HG02588 (cell line): ENCODE measurements at regions not wholly inside any gene's neighbourhood (a gene's known extent, or its start where the extent isn't known, plus 50 kb on each side); places are given as distances from the start of the nearest gene placed in this dataset.

ENCODE experiments used
- ATAC-seq: cut with Tn5 transposase; IDR thresholded peaks from one replicate; pipeline ENCODE4 v1.9.1; 2021; ENCODE audit warnings: mild to moderate bottlenecking, moderate library complexity; ENCODE audit not compliant: unreplicated experiment

DNA sequence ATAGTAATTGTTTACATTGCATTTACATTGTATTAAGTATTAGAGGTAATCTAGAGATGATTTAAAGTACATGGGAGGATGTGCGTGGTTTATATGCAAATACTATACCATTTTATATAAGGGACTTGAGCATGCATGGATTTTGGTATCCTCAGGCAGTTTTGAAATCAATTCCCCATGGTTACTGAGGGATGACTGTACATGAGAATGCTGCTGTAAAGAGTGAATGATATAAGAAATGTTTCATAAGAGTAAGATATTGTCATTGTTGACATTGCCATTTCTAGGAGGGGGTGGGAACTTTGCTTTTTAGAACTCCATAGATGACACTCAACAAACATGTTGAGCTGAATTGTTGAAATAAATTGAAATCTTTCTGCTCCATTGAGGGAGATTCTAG is 185.0 kb downstream of the SEMA6A start:
- ATAC-seq: no peak

DNA sequence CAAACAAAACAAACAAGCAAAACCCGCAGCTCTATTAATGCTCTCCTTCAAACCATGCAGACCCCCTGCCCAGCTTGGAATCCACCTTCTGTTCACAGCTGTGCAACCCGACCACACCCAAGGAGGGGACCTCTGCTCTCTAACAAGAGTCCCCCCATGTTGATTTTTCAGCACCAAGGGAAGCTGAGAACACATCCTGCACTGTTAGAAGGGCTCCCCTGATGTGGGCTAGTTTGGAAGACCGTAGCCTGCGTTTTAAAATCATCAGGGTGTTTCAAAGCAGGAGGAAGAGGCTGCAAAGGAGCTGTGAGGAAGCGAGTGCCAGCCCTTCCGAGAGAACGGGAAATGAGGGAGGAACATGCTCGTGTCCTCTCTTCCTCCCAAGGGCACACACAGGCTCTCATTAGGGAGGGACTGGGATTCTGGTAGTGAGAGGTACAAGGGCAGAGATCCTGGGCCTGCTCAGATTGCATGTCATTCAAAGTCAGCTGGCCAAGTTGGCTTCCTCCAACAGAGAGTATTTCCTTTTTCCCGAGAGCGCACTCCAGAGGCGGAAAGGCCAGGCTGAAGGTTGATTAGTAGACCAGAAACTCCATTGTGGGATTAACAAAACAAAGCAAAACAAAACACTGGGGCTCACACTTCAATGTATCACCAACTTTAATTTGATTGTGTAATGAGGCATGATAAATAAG is 185.9 kb downstream of the SEMA6A start:
- ATAC-seq: no peak

DNA sequence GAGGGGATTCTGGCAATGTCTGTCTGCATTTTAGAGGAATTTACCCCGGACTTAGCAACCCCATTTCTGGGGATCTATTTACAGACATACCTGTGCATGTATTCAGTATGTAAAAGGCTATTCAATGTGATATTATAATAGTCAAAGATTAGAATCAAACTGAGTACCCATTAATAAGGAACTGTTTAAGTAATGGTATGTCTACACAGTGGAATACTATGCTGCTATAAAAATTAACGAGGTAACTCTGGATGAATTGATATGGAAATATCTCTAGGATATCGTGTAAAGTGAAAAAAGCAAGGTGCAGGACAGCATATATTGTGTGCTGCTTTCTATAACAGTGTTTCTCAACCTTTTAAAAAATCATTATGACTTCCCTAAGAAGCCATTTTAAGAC is 186.9 kb downstream of the SEMA6A start:
- no peak for ATAC-seq

DNA sequence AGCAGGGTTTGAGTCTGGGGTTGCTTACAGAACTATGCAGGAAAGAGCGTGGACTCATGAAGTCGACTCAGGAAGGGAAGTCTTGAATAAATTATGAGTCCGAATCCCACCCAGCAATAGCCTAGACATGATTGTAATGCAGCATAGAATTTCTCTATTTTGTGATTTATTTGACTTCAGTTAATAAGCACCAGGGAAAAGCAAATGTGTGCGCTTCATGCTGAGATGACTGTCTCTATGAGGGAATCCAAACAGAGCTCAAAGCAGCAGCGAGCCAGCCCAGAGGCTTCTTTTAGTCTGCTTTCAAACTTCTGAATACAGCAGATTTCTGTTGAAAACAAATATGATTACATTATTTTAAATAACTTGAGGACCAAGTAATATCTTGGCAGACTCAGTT is 188.0 kb downstream of the SEMA6A start:
- ATAC-seq: no peak

DNA sequence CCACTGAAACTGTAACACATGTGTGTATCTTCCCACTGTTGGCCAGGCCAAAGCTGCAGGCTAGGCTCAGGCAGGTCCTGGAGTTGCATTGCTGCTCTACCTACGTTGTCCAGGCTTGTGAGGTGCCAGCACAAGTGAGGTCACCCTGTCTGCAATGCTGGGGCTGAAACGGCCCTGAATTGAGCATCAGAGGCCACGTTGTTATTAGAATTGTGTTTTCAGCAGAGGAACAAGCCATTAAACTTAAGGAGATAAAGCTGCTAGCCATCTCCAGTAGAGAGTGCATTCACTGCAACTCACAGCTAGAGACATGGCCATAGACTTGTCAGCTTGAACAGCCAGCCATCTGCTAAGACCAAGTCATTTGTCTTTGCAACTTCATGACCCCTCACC is 191.8 kb downstream of the SEMA6A start:
- ATAC-seq: no peak

DNA sequence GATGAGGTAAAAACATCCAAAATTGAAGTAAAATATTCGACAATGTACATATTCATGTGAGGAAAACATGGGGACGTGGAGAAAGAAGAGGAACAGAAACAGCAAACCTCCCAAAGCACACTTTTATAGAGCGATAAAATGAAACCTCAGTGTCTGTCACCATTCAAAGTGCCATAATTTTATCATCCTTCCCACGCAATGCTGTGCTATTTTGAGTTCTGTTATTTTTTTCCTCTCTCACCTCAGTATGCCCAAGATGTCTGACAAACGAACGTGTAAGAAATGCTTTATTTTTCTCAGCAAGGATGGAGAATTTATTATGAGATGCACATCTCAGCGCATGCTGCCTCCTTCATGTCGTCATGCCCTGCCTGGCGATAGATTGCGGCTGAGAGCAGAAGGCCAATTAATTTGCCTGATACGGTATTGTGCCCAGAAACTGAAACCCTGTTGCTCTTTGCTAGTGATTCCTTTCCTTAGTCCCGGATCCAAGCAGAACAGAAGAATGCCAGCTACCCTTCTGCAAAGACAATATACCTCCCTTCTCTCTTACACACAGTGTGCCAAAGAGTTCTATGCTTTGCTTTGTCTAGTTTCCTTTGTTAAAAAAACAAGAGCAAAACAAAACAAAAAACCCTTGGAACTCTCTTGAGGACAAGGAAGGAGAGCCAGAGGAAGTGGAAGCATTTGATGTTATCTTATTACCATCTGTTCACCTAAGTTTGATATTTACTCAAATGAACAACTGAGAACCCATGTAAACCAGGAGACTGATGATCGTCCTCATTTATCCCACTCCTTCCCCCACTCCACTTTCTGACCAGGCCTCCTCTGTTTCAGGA is 192.4 kb downstream of the SEMA6A start:
- no peak for ATAC-seq

DNA sequence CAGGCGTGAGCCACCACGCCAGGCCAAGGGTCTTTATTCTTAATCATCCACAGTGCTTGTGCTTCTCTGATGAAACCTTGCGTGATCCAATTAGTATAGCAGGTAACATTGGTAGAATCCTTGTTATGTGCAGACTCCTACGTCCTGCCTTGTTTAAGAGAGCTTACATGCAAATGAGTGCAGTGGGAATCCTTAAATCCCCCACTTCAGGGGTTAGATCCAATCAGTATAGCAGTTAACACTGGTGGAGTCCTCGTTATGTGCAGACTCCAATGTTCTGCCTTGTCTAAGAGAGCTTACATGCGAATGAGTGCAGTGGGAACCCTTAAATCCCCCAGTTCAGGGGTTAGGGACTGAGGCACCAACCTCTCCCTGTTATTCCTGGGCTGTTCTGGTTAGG is 193.4 kb downstream of the SEMA6A start:
- ATAC-seq: no peak

DNA sequence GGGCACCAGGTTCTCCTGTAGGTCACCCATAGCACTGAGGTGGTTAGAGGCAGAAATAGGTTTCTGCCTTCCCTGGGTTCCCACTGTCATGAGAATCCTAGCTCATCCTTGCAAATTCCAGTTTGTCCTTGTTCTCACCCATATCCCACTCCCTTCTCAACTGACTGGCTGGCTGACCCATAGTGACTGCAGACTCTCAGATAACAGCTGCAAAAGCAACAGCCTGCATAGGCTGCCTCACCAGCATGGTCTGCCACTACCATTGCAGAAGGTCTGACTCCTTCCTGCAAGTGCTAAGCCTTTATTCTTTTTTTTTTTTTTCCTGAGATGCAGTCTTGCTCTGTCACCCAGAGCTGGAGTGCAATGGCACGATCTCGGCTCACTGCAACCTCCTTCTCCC is 194.0 kb downstream of the SEMA6A start:
- ATAC-seq: no peak

DNA sequence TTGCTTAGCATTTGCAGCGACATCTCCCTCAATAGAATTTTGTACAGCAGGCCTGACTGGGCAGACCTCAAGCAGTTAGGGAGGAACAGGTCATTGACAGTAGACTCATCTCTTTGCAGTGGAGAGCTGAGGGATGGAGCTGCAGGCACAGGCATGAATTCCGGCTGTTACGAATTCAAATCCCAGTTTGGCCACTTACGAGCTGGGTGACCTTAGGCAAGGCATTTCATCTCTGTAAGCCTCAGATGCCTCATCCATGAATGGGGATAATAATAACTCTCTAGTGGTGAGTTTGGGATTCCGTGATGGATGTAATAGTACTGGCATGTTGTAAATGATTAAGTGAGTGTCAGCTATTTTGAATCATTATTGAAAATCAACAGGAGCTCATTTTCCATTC is 195.3 kb downstream of the SEMA6A start:
- ATAC-seq: no peak

DNA sequence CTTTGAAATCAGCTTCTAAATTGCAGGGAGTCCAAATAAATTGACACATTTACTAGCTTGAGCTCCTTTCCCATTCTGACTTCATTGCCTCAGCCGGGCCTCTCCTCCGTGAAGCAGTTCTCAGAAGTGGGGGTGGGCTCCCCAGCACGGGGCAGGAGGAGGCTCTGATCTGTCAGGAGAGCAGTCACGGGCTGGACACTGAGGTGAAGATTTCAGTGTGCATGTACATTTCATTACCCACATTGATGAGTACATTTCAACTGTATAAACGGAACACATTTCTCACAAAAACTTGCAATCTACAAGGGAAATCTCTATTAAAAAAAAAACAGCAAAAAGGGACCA is 195.9 kb downstream of the SEMA6A start:
- ATAC-seq: no peak

DNA sequence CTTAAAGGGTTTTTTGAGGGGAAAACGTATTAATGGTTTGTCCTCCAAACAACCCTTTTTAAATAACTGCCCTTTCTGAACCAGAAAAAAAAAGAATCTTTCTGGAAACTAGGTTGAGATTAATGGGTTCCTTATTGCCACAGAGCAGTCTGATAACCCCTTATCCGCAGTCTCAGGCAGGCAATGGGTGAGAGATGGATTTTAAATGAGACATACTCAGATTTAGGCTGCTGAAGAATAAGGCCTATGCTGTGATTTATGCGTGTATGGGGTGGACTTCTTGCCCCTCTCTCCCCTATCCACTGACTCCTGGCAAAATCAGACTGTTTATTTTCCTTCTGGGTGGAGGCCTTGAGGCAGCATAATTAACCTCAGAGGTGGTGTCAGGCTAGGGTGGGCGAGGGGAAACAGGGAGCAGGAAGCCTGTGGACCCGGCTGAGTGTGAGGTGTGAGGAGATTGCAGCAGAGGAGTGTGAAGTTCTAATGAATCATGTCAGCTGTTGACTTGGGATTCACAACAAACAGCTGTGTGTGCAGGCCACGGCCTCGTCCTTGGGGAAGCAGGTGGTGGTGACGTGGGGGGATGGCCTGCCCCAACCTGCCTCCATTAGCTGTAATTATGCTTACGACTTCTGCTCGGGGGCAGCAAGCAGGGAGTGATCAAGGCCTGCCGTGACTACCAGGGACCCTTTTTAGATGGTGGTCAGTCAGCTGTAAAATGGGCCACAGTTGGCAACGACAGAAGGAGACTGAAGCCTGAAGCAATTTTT is 196.4 kb downstream of the SEMA6A start:
- ATAC-seq: no peak

DNA sequence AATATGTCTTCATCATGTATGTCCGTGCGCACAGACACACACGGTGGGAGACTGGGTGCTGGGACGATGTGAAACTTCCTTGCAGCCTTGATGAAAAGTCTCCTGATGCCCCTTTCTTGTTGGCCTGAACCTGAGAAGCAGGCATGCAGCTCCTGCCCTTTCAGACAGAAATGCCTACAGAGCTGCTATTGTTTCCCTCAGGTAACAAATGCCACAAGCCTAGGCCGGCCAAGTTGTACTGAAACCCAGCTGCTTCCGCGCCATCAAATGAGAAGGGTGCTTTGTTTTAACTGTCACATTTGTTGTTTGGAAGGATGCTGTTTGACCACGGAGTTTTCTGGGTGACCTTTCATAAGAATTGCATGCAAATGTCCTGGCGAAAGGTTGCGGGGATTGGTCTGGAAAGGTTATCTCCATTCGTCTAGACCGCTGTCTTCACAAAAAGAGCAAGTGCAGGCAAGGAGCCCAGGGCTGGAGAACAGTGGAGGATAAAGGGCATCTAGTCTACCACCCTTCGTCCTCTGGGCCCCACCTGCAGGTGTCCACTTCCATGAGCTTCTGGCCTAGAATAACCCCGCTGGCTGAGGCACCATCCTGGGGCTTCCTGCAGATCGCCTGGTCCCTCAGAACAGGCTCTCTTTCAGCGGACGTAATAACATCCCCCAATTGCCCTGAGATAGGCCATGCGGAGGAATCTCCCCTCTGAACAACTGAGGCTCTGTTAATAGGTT is 197.2 kb downstream of the SEMA6A start:
- no peak for ATAC-seq

DNA sequence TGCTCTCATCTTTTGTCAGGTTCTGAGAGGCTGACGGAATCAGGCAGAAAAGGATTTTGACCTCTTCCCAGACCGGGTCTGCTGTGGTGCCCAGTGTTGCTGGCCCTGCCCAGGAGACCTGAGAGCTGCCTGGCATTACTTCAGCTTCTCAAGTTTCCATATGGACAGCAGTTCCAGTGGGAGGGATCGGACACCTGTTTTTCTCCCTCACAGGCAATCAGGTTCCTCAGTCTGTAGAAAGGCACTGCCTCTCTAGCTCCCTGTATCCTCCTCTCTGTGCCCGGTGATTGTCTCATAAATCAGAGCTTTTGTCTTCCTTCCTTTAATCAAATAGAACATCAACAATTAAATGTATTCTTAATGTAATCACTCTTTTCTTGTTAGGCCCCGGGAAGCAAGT is 198.7 kb downstream of the SEMA6A start:
- ATAC-seq: no peak

DNA sequence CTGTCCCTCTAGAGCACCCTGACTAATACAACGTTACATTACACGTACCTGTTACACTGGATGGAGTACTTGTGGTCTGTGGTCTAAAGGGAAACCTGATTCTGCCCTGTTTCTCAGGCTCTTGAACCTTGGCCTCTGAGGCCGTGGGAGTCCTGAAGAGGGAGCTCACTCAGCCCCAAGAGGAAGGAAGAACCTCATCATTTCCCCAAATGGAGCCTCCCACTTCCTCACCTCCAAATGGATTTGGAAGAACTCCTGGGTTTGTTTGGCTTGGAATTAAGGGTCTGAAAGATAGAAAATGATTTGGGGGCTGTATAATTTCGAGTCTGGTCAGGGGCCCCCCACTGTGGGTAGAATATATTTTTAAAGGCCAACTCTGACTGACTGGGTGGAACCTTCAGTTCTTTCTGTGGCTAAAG is 200.2 kb downstream of the SEMA6A start:
- ATAC-seq: no peak

DNA sequence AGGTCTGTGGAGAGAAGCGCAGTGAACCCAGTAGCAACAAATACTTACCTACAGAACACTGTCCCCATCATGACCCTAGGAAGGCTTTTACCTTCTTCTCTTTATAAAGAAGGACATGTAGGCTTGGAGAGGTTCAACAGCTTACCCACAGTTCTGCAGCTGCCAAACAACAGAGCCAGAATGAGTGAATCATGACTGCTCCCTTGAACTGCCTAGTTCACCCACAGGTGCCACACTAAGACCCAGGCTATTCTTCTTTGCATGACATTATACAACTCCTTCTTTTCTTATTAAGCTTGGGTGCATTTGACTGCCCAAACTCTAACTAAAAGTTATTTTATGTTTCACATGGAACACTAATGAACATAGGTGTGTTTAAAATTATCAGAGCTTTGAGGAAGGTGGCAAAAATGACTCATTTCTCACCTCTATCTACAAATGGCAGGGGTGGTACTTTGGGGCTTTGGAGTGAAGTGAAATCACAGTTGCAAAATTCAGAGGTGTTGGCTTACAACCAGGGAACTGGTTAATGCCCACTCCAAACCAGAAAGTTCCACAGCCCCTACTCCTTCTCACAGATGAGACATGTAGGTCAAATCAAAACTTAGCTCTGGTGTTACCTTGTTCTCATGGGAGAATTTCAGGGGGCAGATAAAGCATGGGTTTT is 201.6 kb downstream of the SEMA6A start:
- ATAC-seq: no peak

DNA sequence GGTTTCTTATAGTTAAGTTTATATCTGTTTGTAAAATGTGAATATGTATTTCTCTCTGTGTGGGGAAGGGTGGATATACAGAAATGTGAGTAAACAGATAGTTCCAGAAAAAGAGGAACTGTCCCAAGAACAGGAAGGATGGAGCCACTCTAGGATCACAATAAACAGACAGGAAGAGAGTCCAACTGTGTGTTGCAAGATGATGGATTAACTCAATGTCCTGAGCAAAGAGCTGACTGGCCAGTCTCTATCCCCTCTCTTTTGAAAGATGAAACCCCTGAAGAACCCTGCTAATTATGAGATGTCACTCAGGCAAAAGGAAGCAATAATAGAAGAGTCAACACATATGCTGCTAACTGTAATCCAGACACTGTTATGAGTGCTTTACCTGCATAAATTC is 202.7 kb downstream of the SEMA6A start:
- no peak for ATAC-seq

DNA sequence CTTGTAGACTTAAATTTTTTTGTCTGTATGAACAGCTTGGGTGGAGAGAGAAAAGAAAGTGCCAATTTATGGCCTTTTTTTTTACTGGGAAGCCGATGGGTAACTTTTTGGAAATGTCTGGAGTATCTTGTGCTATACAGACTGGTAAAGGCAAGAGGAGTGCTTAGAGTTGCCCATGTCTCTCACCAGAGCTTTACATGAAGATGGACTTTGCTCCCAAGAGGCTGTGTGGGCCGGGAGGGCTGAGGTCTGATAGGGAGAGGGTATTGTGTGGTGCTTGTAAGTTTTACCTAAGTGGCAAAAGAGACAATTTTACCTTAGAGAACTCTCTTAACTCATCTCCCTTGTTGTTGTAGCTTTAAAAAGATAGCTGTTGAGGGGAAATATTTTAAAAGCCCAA is 203.2 kb downstream of the SEMA6A start:
- no peak for ATAC-seq

DNA sequence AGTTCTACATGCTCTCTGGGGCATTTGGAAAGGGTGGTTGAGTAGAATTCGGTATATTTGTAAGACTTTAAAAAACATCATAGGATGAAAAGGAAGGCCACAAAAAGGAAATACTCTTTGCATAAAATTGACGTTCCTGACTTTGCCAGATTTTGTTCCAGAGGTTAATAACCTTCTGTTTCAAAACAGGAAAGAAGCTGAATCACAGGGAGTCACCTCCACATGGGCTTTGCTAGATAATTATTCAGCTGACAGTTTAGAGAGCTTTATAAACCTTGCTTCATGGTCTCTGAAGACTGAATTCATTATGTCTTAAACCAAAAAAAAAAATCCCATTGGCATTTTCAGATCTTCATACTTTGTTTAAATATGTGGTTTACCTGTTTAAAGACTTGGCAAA is 203.7 kb downstream of the SEMA6A start:
- no peak for ATAC-seq

DNA sequence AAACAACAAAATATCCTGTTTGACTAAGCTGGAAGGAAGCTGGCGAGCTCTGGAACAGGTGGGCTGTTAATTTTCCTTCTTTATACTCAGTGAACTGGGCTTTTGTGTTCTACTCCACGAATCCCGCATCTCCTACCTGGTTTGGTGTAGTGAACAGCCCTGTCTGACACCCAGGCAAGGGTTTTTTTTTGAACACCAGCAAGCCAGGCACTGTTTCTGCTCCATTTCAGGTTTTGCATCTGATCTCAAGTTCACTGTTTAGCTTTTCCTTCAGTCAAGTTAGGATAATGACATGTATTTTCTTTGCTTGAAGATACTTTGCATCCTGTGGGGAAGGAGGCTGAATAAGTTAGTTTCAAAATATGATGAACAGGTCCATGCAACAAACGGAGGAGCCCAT is 204.5 kb downstream of the SEMA6A start:
- no peak for ATAC-seq

DNA sequence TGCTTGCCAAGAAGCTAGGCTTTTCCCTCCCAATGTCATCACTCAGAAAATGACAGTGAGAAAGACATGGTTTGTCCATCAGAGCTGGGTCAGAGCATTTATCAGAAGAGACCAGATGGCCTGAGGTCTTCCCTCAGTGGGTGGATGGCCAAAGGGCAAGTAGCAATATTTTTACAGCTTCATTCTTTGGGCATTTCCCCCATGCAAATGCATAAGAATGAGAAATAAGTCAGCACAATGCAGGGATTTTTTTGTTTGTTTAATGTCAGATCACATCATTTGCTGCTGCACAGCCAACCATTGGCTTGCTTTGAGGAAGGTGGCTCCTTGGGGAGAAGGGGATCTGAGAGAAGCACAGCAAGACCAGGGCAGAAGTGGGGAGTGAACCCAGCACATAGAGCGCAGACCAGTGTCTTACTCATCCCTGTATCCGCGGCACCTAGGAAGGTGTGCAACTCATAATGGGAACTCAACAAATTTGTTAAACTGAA is 209.6 kb downstream of the SEMA6A start:
- ATAC-seq: peak; percentile 89

DNA sequence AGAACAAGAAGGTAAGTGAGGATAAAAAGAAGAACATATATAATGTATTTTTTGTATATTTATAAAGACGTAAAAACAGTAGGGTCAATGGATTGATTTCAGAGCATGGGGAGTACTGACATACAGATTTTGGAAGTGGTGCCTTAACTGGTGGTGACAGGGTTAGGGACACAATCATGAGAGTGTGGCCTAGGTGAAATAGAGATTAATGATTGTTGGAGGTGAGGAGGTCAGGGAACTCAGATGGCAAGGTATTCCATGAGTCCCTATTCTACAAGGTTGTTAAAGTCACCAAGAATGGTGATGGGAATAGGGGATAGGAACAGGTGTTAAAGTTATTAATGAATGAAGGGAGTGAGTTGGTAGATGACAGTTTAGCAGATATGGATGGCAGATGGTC is 210.8 kb downstream of the SEMA6A start:
- ATAC-seq: no peak
